GM21737 (cell line): ENCODE measurements at regions not wholly inside any gene's neighbourhood (a gene's known extent, or its start where the extent isn't known, plus 50 kb on each side); places are given as distances from the start of the nearest gene placed in this dataset.

Experiments
- ATAC-seq: cut with Tn5 transposase; IDR thresholded peaks from one replicate; pipeline ENCODE4 v1.9.1; 2021; ENCODE audit warnings: mild to moderate bottlenecking, moderate library complexity; ENCODE audit not compliant: unreplicated experiment

DNA sequence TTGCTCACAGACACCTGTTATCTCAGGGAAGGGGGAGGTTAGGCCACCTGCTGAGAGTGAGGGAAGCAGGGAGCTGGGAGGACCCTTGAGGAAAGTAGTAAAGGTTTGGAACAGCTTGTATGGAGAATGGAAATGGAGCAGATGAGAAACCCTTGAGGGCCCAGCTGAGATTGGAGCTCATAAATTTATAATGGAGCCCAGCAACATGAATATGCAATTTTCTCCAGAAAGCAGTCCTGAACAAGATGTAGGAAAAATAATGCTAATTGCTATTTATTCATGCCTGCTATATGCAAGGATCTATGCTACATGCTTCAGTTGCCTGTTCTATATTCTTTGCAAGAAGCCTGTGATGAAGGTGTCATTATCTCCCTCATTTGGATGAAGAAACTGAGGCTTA, 67.5 kb upstream of the LEF1 start:
- no peak for ATAC-seq

DNA sequence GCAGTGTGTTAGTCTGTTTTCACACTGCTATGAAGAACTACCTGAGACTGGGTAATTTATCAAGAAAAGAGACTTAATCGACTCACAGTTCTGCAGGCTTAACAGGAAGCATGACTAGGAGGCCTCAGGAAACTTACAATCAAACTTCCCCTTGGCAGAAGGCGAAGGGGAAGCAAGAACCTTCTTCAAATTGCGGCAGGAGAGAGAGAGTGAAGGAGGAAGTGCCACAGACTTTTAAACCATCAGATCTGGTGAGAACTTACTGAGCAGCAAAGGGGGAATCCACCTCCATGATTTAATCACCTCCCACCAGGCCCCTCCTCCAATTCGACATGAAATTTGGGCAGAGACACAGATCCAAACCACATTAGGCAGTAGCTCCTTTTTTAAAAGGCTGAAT, 59.2 kb upstream of the LEF1 start:
- no peak for ATAC-seq

DNA sequence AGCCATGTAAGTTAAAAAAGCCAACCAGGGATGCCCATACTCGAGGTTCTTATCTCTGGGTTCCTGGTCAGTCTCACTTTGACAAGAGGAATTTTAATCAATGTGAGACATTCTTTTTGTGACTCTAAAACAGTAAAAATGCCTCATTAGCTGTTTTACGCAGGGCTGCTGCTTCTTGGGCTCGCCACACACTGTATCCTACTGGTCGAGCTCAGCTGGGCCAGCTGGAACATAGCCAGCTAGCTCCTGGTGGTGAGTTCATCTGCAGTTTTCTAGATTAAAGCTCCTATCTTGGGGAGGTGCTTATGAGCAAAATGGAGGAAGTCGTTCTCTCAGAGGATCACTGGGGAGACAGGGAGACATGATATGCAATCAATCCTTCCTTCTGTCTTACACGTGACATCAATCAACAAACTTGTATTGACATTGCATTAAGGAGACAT, 55.9 kb upstream of the LEF1 start:
- no peak for ATAC-seq

- ATAC-seq, result no peak
Measured at GRCh38 chr4:108223313-108223712, 54.6 kb upstream of the LEF1 start.

DNA sequence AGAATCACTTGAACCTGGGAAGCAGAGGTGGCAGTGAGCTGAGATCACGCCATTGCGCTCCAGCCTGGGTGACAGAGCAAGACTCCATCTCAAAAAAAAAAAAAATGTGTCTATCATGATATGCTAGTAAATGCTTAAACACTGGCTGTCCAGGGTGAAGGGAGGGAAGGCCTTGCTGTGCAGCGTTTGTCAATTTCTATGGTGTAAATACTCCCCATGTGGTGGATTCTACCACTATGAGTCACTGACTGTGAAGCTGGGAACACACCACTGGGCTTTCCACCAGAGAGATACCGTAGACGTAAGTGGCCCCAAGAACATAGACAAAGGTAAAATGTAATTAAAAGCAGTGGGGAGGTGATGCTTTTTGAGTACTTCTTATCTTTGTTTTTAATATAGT, 51.3 kb upstream of the LEF1 start:
- no peak for ATAC-seq
